HFFc6 (cell line): ENCODE measurements at regions not wholly inside any gene's neighbourhood (a gene's known extent, or its start where the extent isn't known, plus 50 kb on each side); places are given as distances from the start of the nearest gene placed in this dataset.

Source experiments
- DNase-seq: peaks from one replicate; pipeline ENCODE4 v3.0.0-alpha.2; 2018
- H3K27ac Mint-ChIP-seq: 2 replicates; pipeline ENCODE4 v1.8.0; 2020; ENCODE audit warnings: mild to moderate bottlenecking, mixed read lengths
- H3K27me3 Mint-ChIP-seq: 2 replicates; pipeline ENCODE4 v1.8.0; 2021; ENCODE audit warnings: mild to moderate bottlenecking, moderate library complexity, mixed read lengths; ENCODE audit not compliant: insufficient read depth
- H3K36me3 Mint-ChIP-seq: 2 replicates; pipeline ENCODE4 v1.8.0; 2021; ENCODE audit warnings: low read depth, mixed read lengths
- H3K4me1 Mint-ChIP-seq: 2 replicates; pipeline ENCODE4 v1.8.0; 2020; ENCODE audit warnings: low read depth, mixed read lengths
- H3K4me3 Mint-ChIP-seq: 2 replicates; pipeline ENCODE4 v1.8.0; 2020; ENCODE audit warnings: mild to moderate bottlenecking, moderate library complexity, mixed read lengths
- H3K9me3 Mint-ChIP-seq: 2 replicates; pipeline ENCODE4 v1.8.0; 2020; ENCODE audit warnings: mild to moderate bottlenecking, mixed read lengths
- CTCF ChIP-seq: fragments of 200-600 bp; sonication (generic); IDR thresholded peaks from 2 replicates; pipeline ENCODE4 v1.5.0; 2021; ENCODE audit warnings: antibody characterized with exemption, mild to moderate bottlenecking

GRCh38 chr10:127805950-127806349, 69.0 kb downstream of the FOXI2 start:
- Mint-ChIP-seq H3K9me3 (peaks cover 43% of the 10 kb centered on the region), H3K4me3 (no peak overlapping the region), H3K27me3 (no peaks in the 10 kb centered on the region; the same call in 1 of the 2 replicates), H3K36me3 (no peaks in the 10 kb centered on the region), H3K27ac (no peak overlapping the region), H3K4me1 (no peaks in the 10 kb centered on the region)
- no peak for DNase-seq
- TF ChIP-seq CTCF = no peak

- no peaks in the 10 kb centered on the region for H3K4me1 Mint-ChIP-seq
These were observed 75.1 kb downstream of the FOXI2 start for GRCh38 chr10:127812041-127812440.

GRCh38 chr10:127813290-127813689, 76.3 kb downstream of the FOXI2 start:
- Mint-ChIP-seq H3K4me3 (no peak overlapping the region), H3K36me3 (no peaks in the 10 kb centered on the region), H3K4me1 (no peaks in the 10 kb centered on the region), H3K9me3 (peaks cover 49% of the 10 kb centered on the region), H3K27me3 (no peaks in the 10 kb centered on the region; the same call in 1 of the 2 replicates), H3K27ac (no peak overlapping the region)
- TF ChIP-seq CTCF = peak; percentile 15; the same call in 1 of the 2 replicates
- no peak for DNase-seq

More at GRCh38 chr10:127812041-127812440, 75.1 kb downstream of the FOXI2 start:
- H3K36me3 Mint-ChIP-seq = no peaks in the 10 kb centered on the region
- DNase-seq = no peak
- H3K4me3 Mint-ChIP-seq = no peak overlapping the region
- H3K27me3 Mint-ChIP-seq = no peaks in the 10 kb centered on the region; the same call in none of the 2 replicates
- peaks cover 40% of the 10 kb centered on the region for H3K9me3 Mint-ChIP-seq
- no peak for TF ChIP-seq CTCF
- H3K27ac Mint-ChIP-seq = no peak overlapping the region

- peaks cover 51% of the 10 kb centered on the region for H3K9me3 Mint-ChIP-seq
- H3K4me3 Mint-ChIP-seq = no peak overlapping the region
- H3K36me3 Mint-ChIP-seq = no peaks in the 10 kb centered on the region
- no peaks in the 10 kb centered on the region; the same call in 1 of the 2 replicates for H3K27me3 Mint-ChIP-seq
- TF ChIP-seq CTCF = peak; percentile 31
- no peaks in the 10 kb centered on the region for H3K4me1 Mint-ChIP-seq
- H3K27ac Mint-ChIP-seq = no peak overlapping the region
- no peak for DNase-seq
These were observed 77.6 kb downstream of the CLRN3 start for GRCh38 chr10:127815147-127815546.

GRCh38 chr10:127824826-127825225, 67.9 kb downstream of the CLRN3 start:
- no peak for DNase-seq
- TF ChIP-seq CTCF = no peak
- Mint-ChIP-seq H3K9me3 (peaks cover 38% of the 10 kb centered on the region), H3K4me1 (no peaks in the 10 kb centered on the region), H3K36me3 (peaks cover 4% of the 10 kb centered on the region; the same call in 1 of the 2 replicates), H3K4me3 (no peak overlapping the region), H3K27ac (no peak overlapping the region), H3K27me3 (no peaks in the 10 kb centered on the region; the same call in 1 of the 2 replicates)
